ENCODE measurements at regions not wholly inside any gene's neighbourhood (a gene's known extent, or its start where the extent isn't known, plus 50 kb on each side); places are given as distances from the start of the nearest gene placed in this dataset.

- TF ChIP-seq POLR2A (IDR thresholded peaks at IDR 0.05; ENCODE audit: low read length) (no peak), GATA1 (IDR thresholded peaks at IDR 0.05; ENCODE audit: low read depth, low read length) (no peak)
Measured at GRCh38 chr5:36478646-36479317, 127.6 kb upstream of the SLC1A3 start.
